ENCODE measurements at regions not wholly inside any gene's neighbourhood (a gene's known extent, or its start where the extent isn't known, plus 50 kb on each side); places are given as distances from the start of the nearest gene placed in this dataset.
A peak's percentile ranks its signal among the peaks of the same experiment; 100 is the strongest.

DNA sequence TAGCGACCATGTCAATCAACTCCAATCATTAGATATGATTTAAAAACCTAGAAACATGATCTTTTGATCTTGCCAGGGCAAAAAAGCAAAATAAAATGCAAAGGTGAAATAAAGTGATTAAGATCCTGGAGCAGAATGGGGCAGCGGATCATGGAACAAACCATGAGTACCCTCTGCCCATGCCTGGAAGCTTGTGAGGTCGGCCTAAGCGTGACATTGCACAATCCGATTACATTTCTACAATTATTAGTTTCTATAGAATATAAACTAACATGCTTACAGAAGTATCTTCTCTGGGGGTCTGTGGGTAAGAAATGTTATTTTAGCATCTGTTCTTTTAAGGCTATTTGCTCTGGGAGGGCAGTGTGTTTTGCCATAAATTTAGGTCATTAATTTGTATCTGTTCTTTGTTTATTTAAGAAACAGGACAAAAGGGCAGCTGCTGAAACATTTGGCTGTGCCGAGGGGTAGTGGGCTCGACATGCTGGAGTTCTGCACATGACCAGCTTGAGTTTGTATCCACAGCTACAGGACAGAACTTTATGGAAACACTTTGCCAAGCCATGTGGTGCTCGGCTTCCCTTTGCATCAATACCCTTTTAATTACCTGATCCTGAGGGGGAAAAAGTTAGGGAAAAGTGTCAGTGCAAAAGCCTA lies 55.9 kb downstream of the ZBTB18 start:
- Mint-ChIP-seq H3K4me3 (no peak overlapping the region), H3K27me3 (peaks cover 20% of the 10 kb centered on the region)
- CTCF ChIA-PET: no interaction called here

DNA sequence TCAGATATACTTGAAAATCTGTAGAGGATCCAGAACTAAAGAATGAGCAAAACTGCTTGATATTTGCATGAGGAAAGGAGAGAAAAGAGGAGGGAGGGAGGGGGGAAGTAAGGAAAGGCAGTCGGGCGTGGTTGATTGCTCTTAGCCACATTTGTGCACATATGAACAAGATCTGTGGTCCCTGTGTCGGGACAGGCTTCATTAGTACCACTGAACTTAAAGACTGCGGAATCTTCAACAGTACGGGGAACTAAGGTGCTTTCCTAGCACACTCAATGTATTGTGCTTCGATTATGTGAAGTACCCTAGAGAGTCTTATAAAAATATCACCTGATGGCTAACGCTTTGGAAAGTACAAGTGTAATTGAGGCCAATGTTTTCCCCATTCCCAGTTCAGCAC lies 59.9 kb downstream of the ZBTB18 start:
- Mint-ChIP-seq H3K36me3 (no peaks in the 10 kb centered on the region), H3K27me3 (peaks cover 19% of the 10 kb centered on the region), H3K4me3 (no peak overlapping the region), H3K27ac (no peak overlapping the region), H3K9me3 (ENCODE audit: low read depth) (no peaks in the 10 kb centered on the region), H3K4me1 (no peaks in the 10 kb centered on the region)
- ATAC-seq (no peak), DNase-seq (no peak)
- CTCF ChIA-PET: no interaction called here

More for the DNA sequence above, 55.9 kb downstream of the ZBTB18 start:
- H3K36me3 Mint-ChIP-seq: no peaks in the 10 kb centered on the region
- H3K4me1 Mint-ChIP-seq: no peaks in the 10 kb centered on the region
- no peaks in the 10 kb centered on the region for H3K9me3 Mint-ChIP-seq (ENCODE audit: low read depth)
- H3K27ac Mint-ChIP-seq: no peak overlapping the region
- no peak for ATAC-seq
- no peak for DNase-seq

DNA sequence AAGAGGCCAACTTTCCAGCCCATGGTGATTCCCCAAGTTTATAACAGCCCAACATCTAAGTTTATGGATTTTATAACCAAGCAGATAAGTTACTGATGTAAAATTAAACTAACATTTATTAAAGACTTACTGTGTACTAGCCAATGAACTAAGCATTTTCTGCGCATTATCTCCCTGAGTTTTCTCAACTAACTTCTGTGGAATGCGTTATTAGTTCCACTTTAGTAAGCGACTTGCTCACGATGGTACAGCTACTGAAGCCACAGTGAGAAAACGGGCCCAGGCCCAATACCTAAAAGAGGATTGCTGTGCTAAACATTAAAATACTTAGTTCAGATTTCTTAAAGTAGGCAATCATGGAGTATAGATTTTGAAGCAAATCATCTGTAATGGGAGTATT lies 61.0 kb downstream of the ZBTB18 start:
- DNase-seq (no peak), ATAC-seq (no peak)
- Mint-ChIP-seq H3K27ac (no peak overlapping the region), H3K27me3 (peaks cover 17% of the 10 kb centered on the region), H3K4me3 (no peak overlapping the region), H3K4me1 (no peaks in the 10 kb centered on the region), H3K36me3 (no peaks in the 10 kb centered on the region), H3K9me3 (ENCODE audit: low read depth) (no peaks in the 10 kb centered on the region)
- CTCF ChIA-PET: no interaction called here

- ATAC-seq (no peak), DNase-seq (no peak)
- Mint-ChIP-seq H3K27me3 (peaks cover 17% of the 10 kb centered on the region), H3K4me1 (no peaks in the 10 kb centered on the region), H3K27ac (no peak overlapping the region), H3K9me3 (ENCODE audit: low read depth) (no peaks in the 10 kb centered on the region), H3K36me3 (no peaks in the 10 kb centered on the region), H3K4me3 (no peak overlapping the region)
- CTCF ChIA-PET: no interaction called here
Measured at GRCh38 chr1:244112636-244113035, 61.6 kb downstream of the ZBTB18 start.

DNA sequence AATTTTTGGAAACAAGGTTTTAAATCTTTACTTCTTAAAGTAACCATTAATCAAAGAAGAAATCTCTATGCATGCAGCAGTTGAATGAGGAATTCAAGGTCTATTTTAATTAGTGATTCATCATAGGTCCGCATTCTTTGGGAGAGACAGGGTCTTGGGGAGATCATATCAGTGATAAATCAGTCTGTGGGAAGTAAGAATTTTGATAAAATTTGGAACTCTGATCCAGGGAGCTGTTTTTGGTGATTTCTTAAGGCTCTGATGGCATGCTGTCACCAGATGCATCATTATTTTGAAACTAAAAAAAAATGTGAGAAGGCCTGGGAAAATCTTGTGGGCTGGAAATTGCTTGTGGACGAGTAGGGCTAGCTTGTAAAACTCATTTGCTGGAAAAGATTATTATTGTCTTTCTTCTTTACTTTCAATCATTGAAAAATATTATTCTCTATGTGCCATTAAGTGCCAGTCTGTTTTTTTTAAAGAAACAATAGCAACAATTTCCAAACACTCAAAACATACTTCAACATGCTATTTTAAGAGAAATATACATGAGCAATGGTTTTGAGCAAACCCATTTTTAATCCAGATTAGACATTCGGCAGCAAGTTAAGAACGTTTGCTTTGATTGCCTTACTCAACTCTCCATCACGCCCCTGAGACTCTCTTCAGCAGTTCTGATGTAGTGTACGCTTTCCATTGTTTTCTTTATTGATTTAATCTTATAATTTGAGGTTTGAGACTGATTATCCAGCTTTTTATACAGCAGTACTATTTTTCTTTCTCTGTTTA lies 62.6 kb downstream of the ZBTB18 start:
- no peak for DNase-seq
- H3K4me1 Mint-ChIP-seq: no peaks in the 10 kb centered on the region
- no peak for ATAC-seq
- no peak overlapping the region for H3K4me3 Mint-ChIP-seq
- H3K9me3 Mint-ChIP-seq (ENCODE audit: low read depth): no peaks in the 10 kb centered on the region
- peaks cover 23% of the 10 kb centered on the region for H3K27me3 Mint-ChIP-seq
- no peaks in the 10 kb centered on the region for H3K36me3 Mint-ChIP-seq
- CTCF ChIA-PET: no interaction called here
- no peak overlapping the region for H3K27ac Mint-ChIP-seq

DNA sequence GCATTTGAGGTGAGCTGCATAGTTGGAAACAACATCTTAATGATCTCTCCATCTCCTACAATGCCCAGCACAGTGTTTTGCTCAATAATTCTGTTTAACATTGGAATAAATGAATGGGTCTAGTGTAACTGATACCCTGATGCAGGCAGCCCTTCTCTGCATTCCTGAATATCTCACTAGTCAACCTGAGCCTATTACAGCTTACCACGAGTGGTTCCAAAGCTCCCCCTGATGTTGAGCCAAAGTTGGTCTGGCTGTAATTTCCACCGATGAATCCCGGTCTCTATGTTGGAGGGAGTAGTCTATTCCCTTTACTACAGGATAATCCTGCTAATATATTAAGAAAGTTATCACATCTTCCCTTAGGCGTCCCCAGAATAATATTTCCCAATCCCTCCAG lies 63.8 kb downstream of the ZBTB18 start:
- ATAC-seq: no peak
- CTCF ChIA-PET: no interaction called here
- no peak overlapping the region for H3K4me3 Mint-ChIP-seq
- DNase-seq: no peak
- H3K9me3 Mint-ChIP-seq (ENCODE audit: low read depth): no peaks in the 10 kb centered on the region
- peaks cover 20% of the 10 kb centered on the region for H3K27me3 Mint-ChIP-seq
- H3K36me3 Mint-ChIP-seq: no peaks in the 10 kb centered on the region
- no peak overlapping the region for H3K27ac Mint-ChIP-seq
- no peaks in the 10 kb centered on the region for H3K4me1 Mint-ChIP-seq

DNA sequence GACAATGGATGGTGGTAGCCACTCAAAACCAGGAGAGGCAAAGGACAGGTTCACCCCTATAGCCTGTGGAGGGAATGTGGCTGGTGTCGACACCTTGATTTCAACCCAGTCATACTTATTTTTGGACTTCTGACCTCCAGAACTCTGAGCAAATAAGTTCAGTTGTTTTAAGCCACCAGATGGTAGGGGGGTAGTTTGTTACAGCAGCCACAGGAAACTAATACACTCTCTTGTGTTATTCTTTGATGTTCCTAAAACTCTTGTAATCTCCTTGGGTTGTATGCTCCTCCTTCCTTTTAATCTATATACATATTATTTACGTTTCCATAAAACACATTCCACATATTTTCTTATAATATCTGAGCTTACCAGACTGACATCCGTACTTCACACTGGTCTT lies 65.9 kb downstream of the ZBTB18 start:
- Mint-ChIP-seq H3K27ac (no peak overlapping the region), H3K36me3 (no peaks in the 10 kb centered on the region), H3K27me3 (peaks cover 18% of the 10 kb centered on the region), H3K4me1 (no peaks in the 10 kb centered on the region), H3K9me3 (ENCODE audit: low read depth) (no peaks in the 10 kb centered on the region), H3K4me3 (no peak overlapping the region)
- no peak for DNase-seq
- CTCF ChIA-PET: no interaction called here
- ATAC-seq: no peak

- Mint-ChIP-seq H3K4me3 (no peak overlapping the region), H3K27ac (no peak overlapping the region), H3K4me1 (no peaks in the 10 kb centered on the region), H3K36me3 (no peaks in the 10 kb centered on the region), H3K27me3 (peaks cover 21% of the 10 kb centered on the region), H3K9me3 (ENCODE audit: low read depth) (no peaks in the 10 kb centered on the region)
- CTCF ChIA-PET: no interaction called here
- no peak for ATAC-seq
- no peak for DNase-seq
Measured at GRCh38 chr1:244118109-244118761, 67.2 kb downstream of the ZBTB18 start.

DNA sequence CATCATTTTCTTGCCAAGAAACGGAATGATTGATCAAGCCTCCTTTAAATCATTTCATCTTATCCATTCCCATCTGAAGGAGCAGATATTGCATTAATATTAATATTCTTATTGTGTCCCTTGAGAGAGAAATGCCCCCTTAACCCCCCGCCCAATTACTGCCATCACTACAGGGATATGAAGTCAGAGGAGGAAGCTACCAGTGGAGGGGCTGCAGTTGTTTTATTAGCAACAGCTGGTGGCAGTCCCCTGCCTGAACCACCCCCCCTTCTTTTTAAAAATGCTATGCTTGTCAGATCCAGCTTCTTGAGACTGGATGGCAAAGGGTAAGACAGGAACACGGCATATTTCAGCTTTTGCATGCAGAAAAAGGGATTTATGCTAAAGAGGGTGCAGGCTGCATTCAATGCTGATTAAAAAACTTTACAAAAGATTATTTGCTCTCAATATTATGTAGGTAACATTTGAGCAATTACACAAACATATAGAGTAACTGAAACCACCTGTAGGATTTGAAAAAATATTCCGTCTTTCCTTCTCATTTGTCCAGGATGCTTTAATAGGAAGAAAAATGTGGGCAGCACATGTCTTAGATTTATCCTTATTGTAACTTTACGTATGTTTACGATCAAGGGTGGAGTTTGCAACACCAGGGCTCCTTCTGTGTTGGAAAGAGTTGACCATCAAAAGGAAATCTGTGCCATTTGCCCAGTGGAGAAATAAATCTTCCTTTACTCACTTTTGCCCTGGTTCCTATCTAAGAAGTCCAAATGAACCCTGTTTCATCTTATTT lies 77.7 kb downstream of the ZBTB18 start:
- peaks cover 30% of the 10 kb centered on the region for H3K27me3 Mint-ChIP-seq
- no peaks in the 10 kb centered on the region for H3K9me3 Mint-ChIP-seq (ENCODE audit: low read depth)
- CTCF ChIA-PET: no interaction called here
- no peak for DNase-seq
- H3K4me3 Mint-ChIP-seq: no peak overlapping the region
- peaks cover 2% of the 10 kb centered on the region for H3K4me1 Mint-ChIP-seq
- H3K36me3 Mint-ChIP-seq: no peaks in the 10 kb centered on the region
- ATAC-seq: no peak
- no peak overlapping the region for H3K27ac Mint-ChIP-seq

- CTCF ChIA-PET: interaction anchor here (0.6 to 1.3 kb wide), 2 partner anchors 11 to 36 kb away, joined by 3 read pairs; no protein-coding TSS in a partner anchor
- ATAC-seq (no peak), DNase-seq (no peak)
- peaks cover 2% of the 10 kb centered on the region for H3K4me1 Mint-ChIP-seq
- H3K27me3 Mint-ChIP-seq: peaks cover 27% of the 10 kb centered on the region
- H3K36me3 Mint-ChIP-seq: no peaks in the 10 kb centered on the region
- H3K4me3 Mint-ChIP-seq: peak overlapping the region; percentile 25
- H3K9me3 Mint-ChIP-seq (ENCODE audit: low read depth): no peaks in the 10 kb centered on the region
- no peak overlapping the region for H3K27ac Mint-ChIP-seq
Measured at GRCh38 chr1:244137276-244137675, 86.2 kb downstream of the ZBTB18 start.

DNA sequence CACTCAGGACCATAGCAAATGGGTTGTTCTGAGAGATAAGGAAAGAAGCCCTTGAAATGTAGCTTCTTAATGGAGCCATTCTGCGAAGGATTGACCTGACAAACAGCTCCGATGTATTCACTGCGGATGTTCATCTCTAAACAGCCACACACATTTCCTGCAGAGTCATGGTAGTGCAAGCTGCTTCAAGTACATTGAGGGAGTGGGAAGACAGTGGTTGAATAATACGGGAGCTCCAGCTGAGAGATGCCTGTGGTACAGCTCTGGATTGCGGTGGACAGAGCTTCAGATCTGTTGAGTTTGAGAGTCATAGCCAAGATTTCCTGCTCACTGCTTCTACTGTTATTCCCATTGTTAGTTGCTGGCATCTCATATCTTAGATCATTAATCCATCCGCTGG lies 86.6 kb downstream of the ZBTB18 start:
- Mint-ChIP-seq H3K27ac (no peak overlapping the region), H3K4me1 (peaks cover 2% of the 10 kb centered on the region), H3K27me3 (peaks cover 25% of the 10 kb centered on the region), H3K9me3 (ENCODE audit: low read depth) (no peaks in the 10 kb centered on the region), H3K36me3 (no peaks in the 10 kb centered on the region), H3K4me3 (peak overlapping the region; percentile 25)
- DNase-seq: no peak
- CTCF ChIA-PET: interaction anchor here (1.3 kb wide), 1 partner anchor 11 kb away, joined by 3 read pairs; no protein-coding TSS in a partner anchor
- ATAC-seq: no peak

- CTCF ChIA-PET: interaction anchor here (1.3 kb wide), 1 partner anchor 10 kb away, joined by 3 read pairs; no protein-coding TSS in a partner anchor
- Mint-ChIP-seq H3K9me3 (ENCODE audit: low read depth) (no peaks in the 10 kb centered on the region), H3K4me1 (peaks cover 2% of the 10 kb centered on the region), H3K36me3 (no peaks in the 10 kb centered on the region), H3K27ac (no peak overlapping the region), H3K27me3 (peaks cover 21% of the 10 kb centered on the region), H3K4me3 (no peak overlapping the region)
- no peak for ATAC-seq
- DNase-seq: no peak
Measured at GRCh38 chr1:244138399-244138798, 87.3 kb downstream of the ZBTB18 start.

DNA sequence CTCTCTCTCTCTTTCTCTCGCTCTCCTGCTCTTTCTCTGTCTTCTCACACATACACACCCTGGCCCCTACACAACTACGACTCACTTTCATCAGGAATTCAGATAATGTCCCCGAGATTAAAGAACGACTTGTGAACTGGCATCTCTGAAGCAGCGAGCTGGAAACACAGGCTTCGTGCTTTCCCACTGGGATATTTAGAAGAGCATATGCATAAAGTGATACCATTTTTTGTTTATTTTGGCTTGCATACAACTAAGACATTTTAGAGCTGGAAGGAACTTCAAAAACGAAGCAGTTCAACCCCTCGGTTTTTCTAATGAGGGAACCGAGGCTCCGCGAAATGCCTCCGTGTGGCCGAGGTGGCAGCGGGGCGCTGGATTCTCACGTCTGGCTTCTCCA lies 88.6 kb downstream of the ZBTB18 start:
- H3K27ac Mint-ChIP-seq: no peak overlapping the region
- ATAC-seq: no peak
- H3K36me3 Mint-ChIP-seq: no peaks in the 10 kb centered on the region
- DNase-seq: no peak
- H3K27me3 Mint-ChIP-seq: peaks cover 9% of the 10 kb centered on the region
- CTCF ChIA-PET: no interaction called here
- H3K9me3 Mint-ChIP-seq (ENCODE audit: low read depth): no peaks in the 10 kb centered on the region
- peaks cover 2% of the 10 kb centered on the region for H3K4me1 Mint-ChIP-seq
- H3K4me3 Mint-ChIP-seq: no peak overlapping the region

Data from activated CD8-positive, alpha-beta memory T cell treated with anti-CD3 and anti-CD28 coated beads, Interleukin-2, amount 10 ng/mL, durations not matched to agents 7 days and 5 days (primary cell).